Keratinocyte (primary cell): ENCODE measurements at regions not wholly inside any gene's neighbourhood (a gene's known extent, or its start where the extent isn't known, plus 50 kb on each side); places are given as distances from the start of the nearest gene placed in this dataset.

Experiments
- EZH2 ChIP-seq: IDR thresholded peaks from one replicate; pipeline ENCODE4 v1.6.1; 2012; ENCODE audit warnings: inconsistent platforms, mild to moderate bottlenecking, low read length, moderate library complexity
- TF ChIP-seq, protein P1 (sequence below), 3 experiments: IDR thresholded peaks in 1 of 3; conservative IDR thresholded peaks in 1 of 3; optimal IDR thresholded peaks in 1 of 3; 2 replicates in 2 of 3; 3 replicates in 1 of 3; pipeline versions ENCODE3 to v1.5.1; 2011; ENCODE audit warnings: low read length in 3 of 3, mild to moderate bottlenecking in 3 of 3, moderate library complexity in 2 of 3, control low read depth in 1 of 3, inconsistent platforms in 1 of 3; ENCODE audit not compliant: insufficient read depth in 2 of 3; ENCODE audit errors: extremely low read depth in 1 of 3

DNA sequence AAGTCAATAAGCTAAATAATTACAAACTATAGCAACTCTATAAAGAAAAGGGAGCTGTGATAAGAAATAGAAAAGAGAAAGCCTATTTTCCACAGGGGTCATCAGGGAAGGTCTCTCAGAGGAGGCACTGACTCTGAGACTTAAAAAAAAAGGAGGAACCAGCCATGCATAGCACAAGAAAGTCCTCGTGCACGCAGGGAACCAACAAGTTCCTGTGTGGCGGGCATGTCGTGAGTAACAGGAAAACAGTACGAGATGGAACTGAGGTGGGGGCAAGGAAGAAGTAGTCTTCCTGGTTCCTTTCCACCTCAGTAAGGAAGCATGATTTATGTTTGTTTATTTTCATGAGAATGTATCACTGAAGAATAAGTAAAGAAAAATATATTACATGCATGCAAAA lies 367.0 kb upstream of the TMEM132C start:
- no peak for TF ChIP-seq EZH2
- TF ChIP-seq, protein P1, sequence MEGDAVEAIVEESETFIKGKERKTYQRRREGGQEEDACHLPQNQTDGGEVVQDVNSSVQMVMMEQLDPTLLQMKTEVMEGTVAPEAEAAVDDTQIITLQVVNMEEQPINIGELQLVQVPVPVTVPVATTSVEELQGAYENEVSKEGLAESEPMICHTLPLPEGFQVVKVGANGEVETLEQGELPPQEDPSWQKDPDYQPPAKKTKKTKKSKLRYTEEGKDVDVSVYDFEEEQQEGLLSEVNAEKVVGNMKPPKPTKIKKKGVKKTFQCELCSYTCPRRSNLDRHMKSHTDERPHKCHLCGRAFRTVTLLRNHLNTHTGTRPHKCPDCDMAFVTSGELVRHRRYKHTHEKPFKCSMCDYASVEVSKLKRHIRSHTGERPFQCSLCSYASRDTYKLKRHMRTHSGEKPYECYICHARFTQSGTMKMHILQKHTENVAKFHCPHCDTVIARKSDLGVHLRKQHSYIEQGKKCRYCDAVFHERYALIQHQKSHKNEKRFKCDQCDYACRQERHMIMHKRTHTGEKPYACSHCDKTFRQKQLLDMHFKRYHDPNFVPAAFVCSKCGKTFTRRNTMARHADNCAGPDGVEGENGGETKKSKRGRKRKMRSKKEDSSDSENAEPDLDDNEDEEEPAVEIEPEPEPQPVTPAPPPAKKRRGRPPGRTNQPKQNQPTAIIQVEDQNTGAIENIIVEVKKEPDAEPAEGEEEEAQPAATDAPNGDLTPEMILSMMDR (optimal IDR thresholded peaks at IDR 0.05 in 1 of 3, IDR thresholded peaks at IDR 0.05 in 1 of 3, conservative IDR thresholded peaks at IDR 0.05 in 1 of 3; ENCODE audit: extremely low read depth in 1 of 3, insufficient read depth in 2 of 3, low read length in 3 of 3): no peak
